K562 (cell line): ENCODE measurements at regions not wholly inside any gene's neighbourhood (a gene's known extent, or its start where the extent isn't known, plus 50 kb on each side); places are given as distances from the start of the nearest gene placed in this dataset.

Experiments
- ARNT ChIP-seq, 2 experiments: fragments of 450-650 bp; IDR thresholded peaks; 2 replicates each; pipeline ENCODE4 v1.6.1; 2016; ENCODE audit warnings: mild to moderate bottlenecking in 1 of 2
- BRD9 ChIP-seq: fragments of 450-650 bp; IDR thresholded peaks from 2 replicates; pipeline ENCODE4 v1.6.1; 2018; ENCODE audit warnings: low read depth; ENCODE audit not compliant: partially characterized antibody
- CAMTA2 ChIP-seq: fragments of 250-450 bp; sonication (Bioruptor Pico); conservative IDR thresholded peaks from 2 replicates; pipeline ENCODE4 v1.5.1; 2022
- CBFB ChIP-seq: sonication (generic); formaldehyde crosslinking; IDR thresholded peaks from 2 replicates; pipeline ENCODE4 v1.4.0; 2020; ENCODE audit warnings: mild to moderate bottlenecking, missing genetic modification reagents
- DNMT1 ChIP-seq: fragments of 450-650 bp; IDR thresholded peaks from 2 replicates; pipeline ENCODE4 v1.6.1; 2016; ENCODE audit warnings: antibody characterized with exemption, mild to moderate bottlenecking
- FOXA3 ChIP-seq, 2 experiments: fragments of 450-650 bp in 1 of 2; sonication (generic) in 1 of 2; formaldehyde crosslinking; IDR thresholded peaks in 1 of 2; conservative IDR thresholded peaks in 1 of 2; 2 replicates each; pipeline versions ENCODE4 v1.4.0 to v1.8.0; 2020 to 2022; ENCODE audit warnings: mild to moderate bottlenecking in 2 of 2, missing genetic modification reagents in 1 of 2
- GTF2E2 ChIP-seq: fragments of 200-800 bp; sonication (Bioruptor generic); IDR thresholded peaks from 2 replicates; pipeline ENCODE4 v1.6.1; 2016; ENCODE audit warnings: missing genetic modification characterization, missing compliant biosample characterization
- MAZ ChIP-seq, 2 experiments: fragments of 450-650 bp in 1 of 2; sonication (generic) in 1 of 2; formaldehyde crosslinking; IDR thresholded peaks in 1 of 2; conservative IDR thresholded peaks in 1 of 2; 2 replicates each; pipeline versions ENCODE4 v1.4.0 to v1.5.0; 2020; ENCODE audit warnings: mild to moderate bottlenecking in 1 of 2, missing genetic modification reagents in 1 of 2
- MEF2A ChIP-seq: IDR thresholded peaks from 2 replicates; pipeline ENCODE4 v1.6.1; 2011; ENCODE audit warnings: low read depth, mild to moderate bottlenecking, low read length, moderate library complexity; ENCODE audit not compliant: control insufficient read depth
- MITF ChIP-seq: IDR thresholded peaks from 2 replicates; pipeline ENCODE4 v1.6.1; 2014; ENCODE audit warnings: antibody characterized with exemption
- MXD1 ChIP-seq: fragments of 250-450 bp; sonication (Bioruptor Pico); IDR thresholded peaks from 2 replicates; pipeline ENCODE4 v1.8.0; 2021; ENCODE audit warnings: borderline replicate concordance, mild to moderate bottlenecking, moderate library complexity; ENCODE audit not compliant: poor library complexity, severe bottlenecking
- POLR3A ChIP-seq: IDR thresholded peaks from 2 replicates; pipeline ENCODE4 v1.6.1; 2011; ENCODE audit warnings: borderline replicate concordance, mild to moderate bottlenecking, moderate library complexity; ENCODE audit not compliant: insufficient read length, insufficient read depth; ENCODE audit errors: extremely low read depth
- PRMT5 ChIP-seq: sonication (generic); formaldehyde crosslinking; IDR thresholded peaks from 2 replicates; pipeline ENCODE4 v1.5.0; 2020; ENCODE audit warnings: missing genetic modification reagents
- RAD21 ChIP-seq, 2 experiments: fragments of 250-450 bp in 1 of 2; fragments of 450-650 bp in 1 of 2; sonication (Bioruptor Pico) in 1 of 2; formaldehyde crosslinking in 1 of 2; IDR thresholded peaks in 1 of 2; conservative IDR thresholded peaks in 1 of 2; 2 replicates each; pipeline versions ENCODE4 v1.4.0 to v1.8.0; 2020 to 2022; ENCODE audit warnings: mild to moderate bottlenecking in 2 of 2, moderate library complexity in 1 of 2
- SMAD1 ChIP-seq: fragments of 150-350 bp; IDR thresholded peaks from 2 replicates; pipeline ENCODE4 v1.6.1; 2014; ENCODE audit warnings: low read length, low read depth; ENCODE audit not compliant: partially characterized antibody
- SMAD3 ChIP-seq: fragments of 450-650 bp; formaldehyde crosslinking; conservative IDR thresholded peaks from 2 replicates; pipeline ENCODE4 v1.4.0; 2020; ENCODE audit warnings: mild to moderate bottlenecking
- SMARCA5 ChIP-seq: fragments of 450-650 bp; IDR thresholded peaks from 2 replicates; pipeline ENCODE4 v1.6.1; 2016
- SPI1 ChIP-seq: IDR thresholded peaks from 2 replicates; pipeline ENCODE4 v1.6.1; 2011; ENCODE audit warnings: low read depth, low read length, control low read depth, borderline replicate concordance
- WHSC1 ChIP-seq: IDR thresholded peaks from one replicate; pipeline ENCODE4 v1.6.1; 2012; ENCODE audit warnings: low read length, control low read depth, inconsistent platforms
- ZFP30 ChIP-seq: fragments of 250-450 bp; sonication (Bioruptor Pico); IDR thresholded peaks from 2 replicates; pipeline ENCODE4 v1.8.0; 2022; ENCODE audit warnings: moderate library complexity, mild to moderate bottlenecking, inconsistent platforms, borderline replicate concordance
- ZNF224 ChIP-seq: sonication (generic); formaldehyde crosslinking; IDR thresholded peaks from 2 replicates; pipeline ENCODE4 v1.8.0; 2022; ENCODE audit warnings: mild to moderate bottlenecking, missing genetic modification reagents
- ZNF232 ChIP-seq: sonication (generic); formaldehyde crosslinking; IDR thresholded peaks from 2 replicates; pipeline ENCODE4 v1.8.0; 2022; ENCODE audit warnings: mild to moderate bottlenecking, missing genetic modification reagents
- TF ChIP-seq, protein P1 (sequence below), 2 experiments: IDR thresholded peaks; 2 replicates each; pipeline ENCODE4 v1.6.1; 2011; ENCODE audit warnings: borderline replicate concordance in 1 of 2, control low read depth in 1 of 2, low read depth in 1 of 2, low read length in 1 of 2, mild to moderate bottlenecking in 1 of 2, mixed read lengths in 1 of 2, moderate library complexity in 1 of 2; ENCODE audit not compliant: insufficient read depth in 1 of 2, insufficient read length in 1 of 2, poor library complexity in 1 of 2, severe bottlenecking in 1 of 2; ENCODE audit errors: extremely low read depth in 1 of 2
- TF ChIP-seq, protein P2 (sequence below): fragments of 450-650 bp; IDR thresholded peaks from one replicate; pipeline ENCODE4 v1.6.1; 2018; ENCODE audit warnings: mild to moderate bottlenecking, moderate library complexity; ENCODE audit not compliant: partially characterized antibody

DNA sequence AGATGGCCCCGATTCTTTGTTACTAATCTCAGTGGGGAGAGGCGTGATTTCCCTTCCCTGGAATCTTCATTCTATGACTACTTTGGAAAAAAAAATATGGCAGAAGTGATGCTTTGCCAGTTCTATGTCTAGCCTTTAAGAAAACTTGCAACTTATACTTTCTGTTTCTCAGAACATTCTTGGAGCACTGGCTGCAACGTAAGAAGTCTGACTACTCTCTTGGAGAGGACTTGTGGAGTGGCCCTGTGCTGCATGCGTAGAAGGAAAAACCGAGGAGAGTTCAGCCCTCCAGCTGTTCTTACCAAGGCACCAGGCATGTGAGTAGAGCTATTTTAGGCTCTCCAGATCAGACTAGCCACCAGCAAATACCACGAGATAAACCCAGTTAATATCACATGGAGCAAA is 77.6 kb upstream of the STXBP5 start (continued):
- TF ChIP-seq RAD21 (CRISPR knock-in tag; conservative IDR thresholded peaks at IDR 0.05 in 1 of 2, IDR thresholded peaks at IDR 0.05 in 1 of 2) (0 out of 4 replicates have a peak, but pooled peaks of 1 of the 2 experiments have one; percentile 6), BRD9 (no peak), DNMT1 (no peak), CAMTA2 (CRISPR knock-in tag) (no peak), ZNF232 (CRISPR knock-in tag) (no peak), CBFB (CRISPR knock-in tag) (no peak), SMAD1 (no peak), SMARCA5 (no peak), ZNF224 (CRISPR knock-in tag) (no peak), PRMT5 (CRISPR knock-in tag) (no peak), MITF (peak; percentile 76; the same call in 1 of the 2 replicates), GTF2E2 (tag) (no peak), POLR3A (no peak), MEF2A (peak; percentile 97), MXD1 (CRISPR knock-in tag) (no peak), ZFP30 (CRISPR knock-in tag) (no peak), SMAD3 (CRISPR knock-in tag) (0 out of 2 replicates have a peak, but pooled peaks have one; percentile 3), ARNT (IDR thresholded peaks at IDR 0.05) (no peak), WHSC1 (no peak), FOXA3 (CRISPR knock-in tag; conservative IDR thresholded peaks at IDR 0.05 in 1 of 2, IDR thresholded peaks at IDR 0.05 in 1 of 2) (no peak), MAZ (CRISPR knock-in tag; conservative IDR thresholded peaks at IDR 0.05 in 1 of 2, IDR thresholded peaks at IDR 0.05 in 1 of 2) (peak in 1 of 2 experiments; percentile 56; a peak in 1 of 4 replicates), SPI1 (no peak)
- TF ChIP-seq, protein P1, sequence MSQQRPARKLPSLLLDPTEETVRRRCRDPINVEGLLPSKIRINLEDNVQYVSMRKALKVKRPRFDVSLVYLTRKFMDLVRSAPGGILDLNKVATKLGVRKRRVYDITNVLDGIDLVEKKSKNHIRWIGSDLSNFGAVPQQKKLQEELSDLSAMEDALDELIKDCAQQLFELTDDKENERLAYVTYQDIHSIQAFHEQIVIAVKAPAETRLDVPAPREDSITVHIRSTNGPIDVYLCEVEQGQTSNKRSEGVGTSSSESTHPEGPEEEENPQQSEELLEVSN (IDR thresholded peaks at IDR 0.05; ENCODE audit: borderline replicate concordance in 1 of 2, extremely low read depth in 1 of 2, insufficient read depth in 1 of 2, insufficient read length in 1 of 2, low read depth in 1 of 2, low read length in 1 of 2, poor library complexity in 1 of 2, severe bottlenecking in 1 of 2): no peak
- TF ChIP-seq, protein P2, sequence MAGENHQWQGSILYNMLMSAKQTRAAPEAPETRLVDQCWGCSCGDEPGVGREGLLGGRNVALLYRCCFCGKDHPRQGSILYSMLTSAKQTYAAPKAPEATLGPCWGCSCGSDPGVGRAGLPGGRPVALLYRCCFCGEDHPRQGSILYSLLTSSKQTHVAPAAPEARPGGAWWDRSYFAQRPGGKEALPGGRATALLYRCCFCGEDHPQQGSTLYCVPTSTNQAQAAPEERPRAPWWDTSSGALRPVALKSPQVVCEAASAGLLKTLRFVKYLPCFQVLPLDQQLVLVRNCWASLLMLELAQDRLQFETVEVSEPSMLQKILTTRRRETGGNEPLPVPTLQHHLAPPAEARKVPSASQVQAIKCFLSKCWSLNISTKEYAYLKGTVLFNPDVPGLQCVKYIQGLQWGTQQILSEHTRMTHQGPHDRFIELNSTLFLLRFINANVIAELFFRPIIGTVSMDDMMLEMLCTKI: no peak
